C4-2B (cell line): ENCODE measurements at regions not wholly inside any gene's neighbourhood (a gene's known extent, or its start where the extent isn't known, plus 50 kb on each side); places are given as distances from the start of the nearest gene placed in this dataset.

Experiments used
- H3K27ac ChIP-seq: fragments of 450-650 bp; 2 replicates; pipeline ENCODE4 v1.5.1; 2017
- ZFX ChIP-seq: fragments of 450-650 bp; IDR thresholded peaks from 2 replicates; pipeline ENCODE4 v1.6.1; 2017
- TF ChIP-seq, protein P1 (sequence below): fragments of 450-650 bp; conservative IDR thresholded peaks from 2 replicates; pipeline ENCODE4 v1.5.1; 2017; ENCODE audit warnings: mild to moderate bottlenecking

DNA sequence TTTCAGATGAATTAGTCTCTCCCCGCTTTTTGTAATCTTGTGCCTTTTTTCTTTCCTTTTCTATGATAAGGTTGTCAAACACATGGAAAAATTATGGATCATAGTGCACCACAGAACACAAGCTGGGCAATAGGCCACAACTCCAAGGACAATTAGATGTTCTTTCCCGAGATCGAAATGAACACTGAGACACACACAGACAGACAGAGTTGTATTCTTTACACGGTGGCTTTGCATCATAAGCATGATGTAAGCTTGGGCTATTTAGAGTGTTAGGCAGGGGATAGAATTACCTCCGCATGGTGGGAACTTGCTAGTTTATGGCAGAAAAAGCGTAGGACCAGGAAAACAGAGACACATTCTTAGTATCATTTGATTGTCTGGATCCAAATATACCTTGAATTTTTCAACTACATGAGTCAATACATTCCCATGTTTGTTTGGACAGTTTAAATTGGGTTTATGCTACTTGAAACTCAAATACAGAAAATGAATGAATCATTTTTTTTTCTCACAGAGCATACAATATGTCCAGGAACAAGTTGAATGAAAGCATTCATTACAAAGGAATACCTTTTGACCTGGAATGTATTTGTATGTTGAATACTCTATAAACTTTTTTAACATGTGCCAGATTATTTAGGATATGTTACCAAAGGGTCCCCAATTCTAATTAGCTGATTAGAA, 1611.5 kb upstream of the TMEFF2 start:
- H3K27ac ChIP-seq = no peak overlapping the region
- no peak for TF ChIP-seq ZFX
- TF ChIP-seq, protein P1, sequence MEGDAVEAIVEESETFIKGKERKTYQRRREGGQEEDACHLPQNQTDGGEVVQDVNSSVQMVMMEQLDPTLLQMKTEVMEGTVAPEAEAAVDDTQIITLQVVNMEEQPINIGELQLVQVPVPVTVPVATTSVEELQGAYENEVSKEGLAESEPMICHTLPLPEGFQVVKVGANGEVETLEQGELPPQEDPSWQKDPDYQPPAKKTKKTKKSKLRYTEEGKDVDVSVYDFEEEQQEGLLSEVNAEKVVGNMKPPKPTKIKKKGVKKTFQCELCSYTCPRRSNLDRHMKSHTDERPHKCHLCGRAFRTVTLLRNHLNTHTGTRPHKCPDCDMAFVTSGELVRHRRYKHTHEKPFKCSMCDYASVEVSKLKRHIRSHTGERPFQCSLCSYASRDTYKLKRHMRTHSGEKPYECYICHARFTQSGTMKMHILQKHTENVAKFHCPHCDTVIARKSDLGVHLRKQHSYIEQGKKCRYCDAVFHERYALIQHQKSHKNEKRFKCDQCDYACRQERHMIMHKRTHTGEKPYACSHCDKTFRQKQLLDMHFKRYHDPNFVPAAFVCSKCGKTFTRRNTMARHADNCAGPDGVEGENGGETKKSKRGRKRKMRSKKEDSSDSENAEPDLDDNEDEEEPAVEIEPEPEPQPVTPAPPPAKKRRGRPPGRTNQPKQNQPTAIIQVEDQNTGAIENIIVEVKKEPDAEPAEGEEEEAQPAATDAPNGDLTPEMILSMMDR = no peak

DNA sequence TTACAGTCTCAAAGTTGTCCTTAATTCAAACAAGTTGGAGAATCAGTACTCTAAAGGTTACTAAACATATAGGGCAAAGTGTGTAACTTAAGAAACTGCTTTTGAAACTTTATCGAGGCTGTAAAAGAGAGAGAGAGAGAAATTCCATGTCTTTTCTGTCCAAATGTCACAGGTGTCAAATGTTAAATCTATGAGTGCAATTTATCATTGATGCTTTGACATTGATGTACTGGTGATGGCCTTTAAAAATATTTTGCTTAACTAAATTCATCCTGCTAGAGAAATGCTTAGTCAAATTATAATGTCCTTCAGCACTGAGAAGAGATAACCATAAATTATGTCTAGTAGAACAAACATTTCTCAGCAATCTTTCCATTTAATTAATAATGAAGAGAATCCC, 1602.1 kb upstream of the TMEFF2 start:
- TF ChIP-seq ZFX = no peak
- TF ChIP-seq, protein P1 = no peak
- no peak overlapping the region for H3K27ac ChIP-seq

GRCh38 chr2:193793914-193794313, 1599.2 kb upstream of the TMEFF2 start:
- H3K27ac ChIP-seq = no peak overlapping the region

DNA sequence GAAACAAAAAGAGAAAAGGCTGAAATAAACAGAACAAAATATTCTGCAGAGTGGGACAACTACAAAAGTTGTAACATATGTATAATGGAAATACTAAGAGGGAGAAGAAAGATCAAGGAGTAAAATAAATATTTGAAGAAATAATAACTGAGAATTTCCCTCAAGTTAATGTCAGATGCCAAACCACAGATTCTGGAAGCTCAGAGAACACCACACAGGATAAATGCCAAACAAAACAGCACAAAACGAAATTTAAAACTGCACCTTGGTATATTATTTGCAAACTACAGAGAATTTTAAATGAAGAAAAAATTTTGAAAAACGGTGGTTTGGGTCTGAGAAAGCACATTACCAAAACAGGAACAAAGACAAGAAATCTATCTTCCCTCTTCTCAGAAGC, 1588.9 kb upstream of the TMEFF2 start:
- TF ChIP-seq, protein P1 = no peak
- TF ChIP-seq ZFX = no peak
- no peak overlapping the region for H3K27ac ChIP-seq

More at GRCh38 chr2:193793914-193794313, 1599.2 kb upstream of the TMEFF2 start:
- TF ChIP-seq ZFX = no peak
- TF ChIP-seq, protein P1 = no peak

DNA sequence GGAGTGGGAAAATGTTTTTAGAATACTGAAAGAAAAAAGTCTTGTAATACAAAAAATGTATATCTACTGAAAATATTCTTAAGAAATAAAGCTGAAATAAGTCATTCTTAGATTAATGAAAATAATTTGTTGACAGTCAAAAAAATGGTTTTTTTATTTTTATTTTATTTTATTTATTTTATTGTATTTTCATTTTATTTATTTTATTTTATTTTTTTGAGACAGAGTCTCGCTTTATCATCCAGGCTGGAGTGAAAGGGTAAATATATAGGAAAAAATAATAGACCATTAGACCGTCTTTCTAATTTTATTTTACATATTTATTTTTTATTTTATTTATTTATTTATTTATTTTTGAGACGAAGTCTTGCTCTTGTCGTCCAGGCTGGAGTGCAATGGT, 1583.6 kb upstream of the TMEFF2 start:
- no peak overlapping the region for H3K27ac ChIP-seq
- TF ChIP-seq, protein P1 = no peak
- TF ChIP-seq ZFX = no peak

GRCh38 chr2:193776988-193777387, 1582.3 kb upstream of the TMEFF2 start:
- TF ChIP-seq, protein P1 = peak; percentile 30
- no peak for TF ChIP-seq ZFX
- H3K27ac ChIP-seq = no peak overlapping the region

GRCh38 chr2:193774166-193774565, 1579.4 kb upstream of the TMEFF2 start:
- no peak overlapping the region for H3K27ac ChIP-seq
- no peak for TF ChIP-seq ZFX
- TF ChIP-seq, protein P1 = no peak
